ENCODE measurements at regions not wholly inside any gene's neighbourhood (a gene's known extent, or its start where the extent isn't known, plus 50 kb on each side); places are given as distances from the start of the nearest gene placed in this dataset.

DNA sequence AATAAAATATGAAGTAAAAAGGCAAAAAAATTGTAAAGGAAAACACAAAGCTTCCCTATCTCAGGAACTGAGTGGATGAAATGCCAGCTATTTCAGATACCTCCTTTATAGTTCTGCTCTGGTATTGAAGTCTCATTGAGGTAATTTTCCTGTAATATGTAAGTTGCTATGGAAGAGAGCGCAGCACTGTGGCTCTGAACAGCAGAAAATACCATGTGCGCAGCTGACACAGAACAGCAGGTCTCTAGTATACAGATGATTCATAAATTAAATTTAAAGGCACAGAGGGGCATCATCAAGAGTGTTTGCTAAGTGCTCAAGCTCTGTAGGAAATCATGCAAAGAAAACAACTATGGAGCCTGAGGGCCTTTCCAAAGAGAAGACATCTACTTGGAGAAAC is 315.3 kb upstream of the CDH7 start:
- H3K36me3 ChIP-seq (ENCODE audit: control insufficient read depth, insufficient read depth, low read length): no peaks in the 10 kb centered on the region
- no peaks in the 10 kb centered on the region for H3K27me3 Mint-ChIP-seq
- H3K4me3 Mint-ChIP-seq: no peak overlapping the region
- ATAC-seq (ENCODE audit: low read depth in 2 of 2): no peak
- H3K4me1 ChIP-seq (ENCODE audit: control insufficient read depth, insufficient read depth, low read length, poor library complexity, severe bottlenecking): no peaks in the 10 kb centered on the region
- H3K9me3 ChIP-seq (ENCODE audit: control insufficient read depth in 2 of 2, low read length in 2 of 2): no peaks in the 10 kb centered on the region
- H3K4me1 Mint-ChIP-seq: no peaks in the 10 kb centered on the region
- H3K27ac Mint-ChIP-seq: no peak overlapping the region
- H3K27me3 ChIP-seq (ENCODE audit: control insufficient read depth, insufficient read depth, low read length): no peaks in the 10 kb centered on the region
- H3K36me3 Mint-ChIP-seq: no peaks in the 10 kb centered on the region
- H3K27ac ChIP-seq (ENCODE audit: insufficient read depth, low read length, poor library complexity, severe bottlenecking): no peak overlapping the region
- H3K9me3 Mint-ChIP-seq: peaks cover 0 to 14% (median 5%) of the 10 kb centered on the region in 7 donors
- H3K4me3 ChIP-seq (ENCODE audit: low read depth, low read length): no peak overlapping the region
- DNase-seq: no peak

DNA sequence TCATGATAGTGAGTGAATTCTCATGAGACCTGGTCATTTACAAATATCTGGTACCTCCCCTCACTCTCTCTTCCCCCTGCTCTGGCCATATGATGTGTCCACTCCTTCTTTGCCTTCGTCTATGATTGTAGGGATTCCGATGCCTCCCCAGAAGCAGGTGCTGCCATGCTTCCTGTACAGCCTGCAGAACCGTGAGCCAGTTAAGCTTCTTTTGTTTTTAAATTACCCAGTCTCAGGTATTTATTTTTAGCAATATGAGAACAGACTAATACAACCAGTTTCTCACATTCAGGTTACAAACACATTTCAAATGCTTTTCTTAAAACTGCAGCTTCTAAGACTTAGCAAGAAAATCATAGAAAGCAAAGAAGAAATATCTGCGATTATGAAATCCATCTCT is 321.2 kb upstream of the CDH7 start:
- H3K27me3 ChIP-seq (ENCODE audit: control insufficient read depth, insufficient read depth, low read length): no peaks in the 10 kb centered on the region
- no peaks in the 10 kb centered on the region for H3K4me1 Mint-ChIP-seq
- no peaks in the 10 kb centered on the region for H3K4me1 ChIP-seq (ENCODE audit: control insufficient read depth, insufficient read depth, low read length, poor library complexity, severe bottlenecking)
- H3K9me3 ChIP-seq (ENCODE audit: control insufficient read depth in 2 of 2, low read length in 2 of 2): peaks cover 0 to 10% of the 10 kb centered on the region in 2 experiments
- H3K36me3 ChIP-seq (ENCODE audit: control insufficient read depth, insufficient read depth, low read length): no peaks in the 10 kb centered on the region
- H3K36me3 Mint-ChIP-seq: no peaks in the 10 kb centered on the region
- H3K27ac ChIP-seq (ENCODE audit: insufficient read depth, low read length, poor library complexity, severe bottlenecking): no peak overlapping the region
- H3K27ac Mint-ChIP-seq: no peak overlapping the region
- H3K4me3 ChIP-seq (ENCODE audit: low read depth, low read length): no peak overlapping the region
- no peak overlapping the region for H3K4me3 Mint-ChIP-seq
- no peaks in the 10 kb centered on the region for H3K27me3 Mint-ChIP-seq
- H3K9me3 Mint-ChIP-seq: peaks cover 1 to 14% (median 4%) of the 10 kb centered on the region in 7 donors
- no peak for ATAC-seq (ENCODE audit: low read depth in 2 of 2)
- no peak for DNase-seq

DNA sequence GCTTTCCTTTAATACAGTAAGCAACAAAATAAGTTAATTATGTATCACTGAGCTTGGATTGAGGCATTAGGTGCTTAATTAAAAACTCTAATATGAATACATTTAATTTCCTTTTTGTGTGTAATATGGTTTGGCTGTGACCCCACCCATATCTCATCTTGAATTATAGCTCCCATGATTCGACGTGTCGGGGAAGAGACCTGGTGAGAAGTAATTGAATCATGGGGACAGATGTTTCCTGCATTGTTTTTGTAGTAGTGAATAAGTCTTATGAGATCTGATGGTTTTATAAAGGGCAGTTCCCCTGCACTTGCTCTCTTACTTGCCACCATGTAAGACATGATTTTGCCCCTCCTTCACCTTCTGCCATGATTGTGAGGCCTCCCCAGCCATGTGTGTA is 325.4 kb upstream of the CDH7 start:
- Histone ChIP-seq H3K4me3 (ENCODE audit: low read depth, low read length) (no peak overlapping the region), H3K36me3 (ENCODE audit: control insufficient read depth, insufficient read depth, low read length) (no peaks in the 10 kb centered on the region), H3K4me1 (ENCODE audit: control insufficient read depth, insufficient read depth, low read length, poor library complexity, severe bottlenecking) (no peaks in the 10 kb centered on the region), H3K9me3 (ENCODE audit: control insufficient read depth in 2 of 2, low read length in 2 of 2) (peaks cover 0 to 10% of the 10 kb centered on the region in 2 experiments), H3K27me3 (ENCODE audit: control insufficient read depth, insufficient read depth, low read length) (no peaks in the 10 kb centered on the region), H3K27ac (ENCODE audit: insufficient read depth, low read length, poor library complexity, severe bottlenecking) (no peak overlapping the region)
- peaks cover 1 to 29% (median 10%) of the 10 kb centered on the region in 7 donors for H3K9me3 Mint-ChIP-seq
- H3K4me3 Mint-ChIP-seq: no peak overlapping the region
- H3K4me1 Mint-ChIP-seq: no peaks in the 10 kb centered on the region
- no peak for ATAC-seq (ENCODE audit: low read depth in 2 of 2)
- H3K27me3 Mint-ChIP-seq: no peaks in the 10 kb centered on the region
- no peak overlapping the region for H3K27ac Mint-ChIP-seq
- DNase-seq: no peak
- H3K36me3 Mint-ChIP-seq: no peaks in the 10 kb centered on the region

DNA sequence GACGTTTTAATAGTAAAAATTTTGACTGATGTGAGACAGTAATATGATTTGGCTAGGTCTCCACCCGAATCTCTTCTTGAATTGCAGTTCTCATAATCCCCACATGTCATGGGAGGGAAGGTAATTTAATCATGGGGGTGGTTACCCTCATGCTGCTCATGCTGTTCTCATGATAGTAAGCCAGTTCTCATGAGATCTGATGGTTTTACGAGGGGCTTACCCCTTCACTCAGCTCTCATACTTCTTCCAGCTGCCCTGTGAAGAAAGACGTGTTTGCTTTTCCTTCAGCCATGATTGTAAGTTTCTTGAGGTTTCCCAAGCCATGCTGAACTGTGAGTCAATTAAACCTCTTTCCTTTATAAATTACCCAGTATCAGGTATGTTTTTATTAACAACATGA is 327.0 kb upstream of the CDH7 start:
- H3K27ac ChIP-seq (ENCODE audit: insufficient read depth, low read length, poor library complexity, severe bottlenecking): no peak overlapping the region
- H3K27ac Mint-ChIP-seq: no peak overlapping the region
- no peaks in the 10 kb centered on the region for H3K4me1 Mint-ChIP-seq
- H3K36me3 ChIP-seq (ENCODE audit: control insufficient read depth, insufficient read depth, low read length): no peaks in the 10 kb centered on the region
- peaks cover 0 to 8% of the 10 kb centered on the region in 2 experiments for H3K9me3 ChIP-seq (ENCODE audit: control insufficient read depth in 2 of 2, low read length in 2 of 2)
- no peak overlapping the region for H3K4me3 ChIP-seq (ENCODE audit: low read depth, low read length)
- ATAC-seq (ENCODE audit: low read depth in 2 of 2) (no peak), DNase-seq (no peak)
- no peak overlapping the region for H3K4me3 Mint-ChIP-seq
- H3K9me3 Mint-ChIP-seq: peaks cover 1 to 29% (median 10%) of the 10 kb centered on the region in 7 donors
- H3K27me3 ChIP-seq (ENCODE audit: control insufficient read depth, insufficient read depth, low read length): no peaks in the 10 kb centered on the region
- H3K36me3 Mint-ChIP-seq: no peaks in the 10 kb centered on the region
- H3K4me1 ChIP-seq (ENCODE audit: control insufficient read depth, insufficient read depth, low read length, poor library complexity, severe bottlenecking): no peaks in the 10 kb centered on the region
- H3K27me3 Mint-ChIP-seq: no peaks in the 10 kb centered on the region

DNA sequence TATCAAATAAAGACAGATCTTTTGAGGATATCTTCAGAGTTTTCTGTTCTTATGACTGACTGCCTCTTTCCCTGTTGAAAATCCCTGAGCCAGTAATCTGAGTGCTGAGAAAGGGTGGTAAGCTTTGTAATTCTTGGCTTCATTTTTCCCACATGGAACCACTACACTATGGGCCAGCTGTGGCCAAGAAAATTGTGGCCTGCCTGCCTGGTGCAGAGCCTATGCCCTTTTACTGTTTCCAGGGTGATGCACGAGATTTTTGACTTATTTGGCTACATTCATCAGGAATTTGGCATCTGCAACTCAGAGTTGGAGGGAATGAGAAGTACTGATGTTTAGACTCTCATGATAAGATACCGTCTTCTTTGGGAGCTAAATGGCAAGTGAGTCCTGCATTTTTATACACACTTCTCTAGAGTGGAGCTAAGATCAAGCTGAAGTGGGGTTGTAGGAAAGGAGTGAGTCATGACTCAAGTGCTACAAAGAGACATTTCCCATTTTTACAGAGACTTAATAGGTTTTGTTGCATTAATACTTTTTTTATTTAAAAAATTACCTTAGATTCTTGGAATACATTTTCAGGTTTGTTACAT is 328.2 kb upstream of the CDH7 start:
- DNase-seq: no peak
- Mint-ChIP-seq H3K36me3 (no peaks in the 10 kb centered on the region), H3K4me3 (no peak overlapping the region), H3K27ac (no peak overlapping the region), H3K27me3 (no peaks in the 10 kb centered on the region), H3K9me3 (peaks cover 0 to 26% (median 10%) of the 10 kb centered on the region in 7 donors), H3K4me1 (no peaks in the 10 kb centered on the region)
- no peaks in the 10 kb centered on the region for H3K9me3 ChIP-seq (ENCODE audit: control insufficient read depth in 2 of 2, low read length in 2 of 2)
- H3K27me3 ChIP-seq (ENCODE audit: control insufficient read depth, insufficient read depth, low read length): no peaks in the 10 kb centered on the region
- H3K36me3 ChIP-seq (ENCODE audit: control insufficient read depth, insufficient read depth, low read length): no peaks in the 10 kb centered on the region
- no peak overlapping the region for H3K4me3 ChIP-seq (ENCODE audit: low read depth, low read length)
- no peak overlapping the region for H3K27ac ChIP-seq (ENCODE audit: insufficient read depth, low read length, poor library complexity, severe bottlenecking)
- no peaks in the 10 kb centered on the region for H3K4me1 ChIP-seq (ENCODE audit: control insufficient read depth, insufficient read depth, low read length, poor library complexity, severe bottlenecking)
- no peak for ATAC-seq (ENCODE audit: low read depth in 2 of 2)

DNA sequence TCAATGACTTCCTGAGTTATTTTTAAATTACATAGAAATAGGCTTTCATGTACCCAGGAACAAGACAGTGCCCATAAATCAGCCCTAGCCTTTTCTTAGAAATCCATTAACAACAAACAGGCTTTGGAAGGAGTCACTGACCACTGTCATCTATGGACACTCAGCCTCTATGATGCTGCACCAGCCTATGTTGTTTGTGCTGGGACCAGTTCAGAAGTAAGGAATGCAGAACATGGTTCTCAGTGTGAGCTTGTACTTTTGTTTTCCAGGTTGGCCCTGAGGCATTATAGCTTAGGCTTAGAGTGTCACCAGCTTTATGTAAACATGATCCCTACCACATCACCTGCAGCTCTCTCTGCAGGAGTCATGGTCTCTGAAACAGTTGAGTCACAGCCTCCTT is 335.7 kb upstream of the CDH7 start:
- H3K4me1 Mint-ChIP-seq: no peaks in the 10 kb centered on the region
- peaks cover 0 to 6% (median 3%) of the 10 kb centered on the region in 7 donors for H3K9me3 Mint-ChIP-seq
- Histone ChIP-seq H3K4me1 (ENCODE audit: control insufficient read depth, insufficient read depth, low read length, poor library complexity, severe bottlenecking) (no peaks in the 10 kb centered on the region), H3K27ac (ENCODE audit: insufficient read depth, low read length, poor library complexity, severe bottlenecking) (no peak overlapping the region), H3K4me3 (ENCODE audit: low read depth, low read length) (no peak overlapping the region), H3K27me3 (ENCODE audit: control insufficient read depth, insufficient read depth, low read length) (no peaks in the 10 kb centered on the region), H3K9me3 (ENCODE audit: control insufficient read depth in 2 of 2, low read length in 2 of 2) (no peaks in the 10 kb centered on the region), H3K36me3 (ENCODE audit: control insufficient read depth, insufficient read depth, low read length) (no peaks in the 10 kb centered on the region)
- H3K4me3 Mint-ChIP-seq: no peak overlapping the region
- no peaks in the 10 kb centered on the region for H3K27me3 Mint-ChIP-seq
- no peak overlapping the region for H3K27ac Mint-ChIP-seq
- ATAC-seq (ENCODE audit: low read depth in 2 of 2): no peak
- no peak for DNase-seq
- no peaks in the 10 kb centered on the region for H3K36me3 Mint-ChIP-seq

DNA sequence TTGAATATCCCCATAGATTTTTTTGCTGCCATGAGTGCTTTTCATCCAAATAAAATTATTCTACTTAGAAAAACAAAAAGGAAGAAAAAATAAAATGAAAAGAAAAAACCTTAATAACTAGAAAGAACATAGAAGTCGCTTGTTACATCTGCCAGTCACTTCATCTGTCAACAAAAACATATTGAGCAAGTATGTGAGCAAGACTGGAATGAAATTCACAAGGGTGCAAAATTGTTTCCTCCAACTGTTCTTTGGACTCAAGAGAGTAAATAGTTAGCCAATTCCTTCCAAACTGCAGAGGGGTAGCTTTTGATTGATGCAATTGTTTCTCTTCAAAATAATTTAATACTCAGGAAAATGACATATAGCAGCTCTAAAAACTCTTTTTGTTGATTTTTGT is 336.3 kb upstream of the CDH7 start:
- Mint-ChIP-seq H3K36me3 (no peaks in the 10 kb centered on the region), H3K4me3 (no peak overlapping the region), H3K9me3 (peaks cover 0 to 6% (median 3%) of the 10 kb centered on the region in 7 donors), H3K27me3 (no peaks in the 10 kb centered on the region), H3K4me1 (no peaks in the 10 kb centered on the region), H3K27ac (no peak overlapping the region)
- Histone ChIP-seq H3K4me1 (ENCODE audit: control insufficient read depth, insufficient read depth, low read length, poor library complexity, severe bottlenecking) (no peaks in the 10 kb centered on the region), H3K27me3 (ENCODE audit: control insufficient read depth, insufficient read depth, low read length) (no peaks in the 10 kb centered on the region), H3K27ac (ENCODE audit: insufficient read depth, low read length, poor library complexity, severe bottlenecking) (no peak overlapping the region), H3K4me3 (ENCODE audit: low read depth, low read length) (no peak overlapping the region), H3K36me3 (ENCODE audit: control insufficient read depth, insufficient read depth, low read length) (no peaks in the 10 kb centered on the region), H3K9me3 (ENCODE audit: control insufficient read depth in 2 of 2, low read length in 2 of 2) (no peaks in the 10 kb centered on the region)
- DNase-seq (no peak), ATAC-seq (ENCODE audit: low read depth in 2 of 2) (no peak)

DNA sequence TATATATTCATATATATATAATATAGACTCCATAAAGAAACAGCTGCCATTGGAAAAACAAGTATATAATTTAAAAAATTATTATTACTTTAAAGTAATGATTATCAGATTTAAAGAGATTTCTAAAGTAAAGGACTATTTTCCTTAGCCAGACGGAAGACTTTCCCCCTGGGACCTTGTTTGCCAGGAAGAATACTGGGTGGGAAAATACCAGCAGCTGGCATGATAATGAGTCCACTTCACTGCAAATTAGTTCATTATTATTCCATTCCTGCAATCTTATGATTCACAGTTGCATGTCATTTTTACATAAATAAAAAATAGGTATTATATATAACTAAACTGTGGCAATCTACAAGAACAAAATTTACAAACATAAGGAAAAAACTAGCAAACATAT is 339.8 kb upstream of the CDH7 start:
- Histone ChIP-seq H3K27ac (ENCODE audit: insufficient read depth, low read length, poor library complexity, severe bottlenecking) (no peak overlapping the region), H3K36me3 (ENCODE audit: control insufficient read depth, insufficient read depth, low read length) (no peaks in the 10 kb centered on the region), H3K9me3 (ENCODE audit: control insufficient read depth in 2 of 2, low read length in 2 of 2) (peaks cover 0 to 3% of the 10 kb centered on the region in 2 experiments), H3K4me1 (ENCODE audit: control insufficient read depth, insufficient read depth, low read length, poor library complexity, severe bottlenecking) (no peaks in the 10 kb centered on the region), H3K27me3 (ENCODE audit: control insufficient read depth, insufficient read depth, low read length) (no peaks in the 10 kb centered on the region), H3K4me3 (ENCODE audit: low read depth, low read length) (no peak overlapping the region)
- no peak overlapping the region for H3K4me3 Mint-ChIP-seq
- no peaks in the 10 kb centered on the region for H3K4me1 Mint-ChIP-seq
- no peak overlapping the region for H3K27ac Mint-ChIP-seq
- H3K9me3 Mint-ChIP-seq: peaks cover 0 to 7% (median 0%) of the 10 kb centered on the region in 7 donors
- DNase-seq (no peak), ATAC-seq (ENCODE audit: low read depth in 2 of 2) (no peak)
- no peaks in the 10 kb centered on the region for H3K27me3 Mint-ChIP-seq
- no peaks in the 10 kb centered on the region for H3K36me3 Mint-ChIP-seq

Data from CD4-positive, CD25-positive, alpha-beta regulatory T cell (primary cell).